ENCODE measurements at regions not wholly inside any gene's neighbourhood (a gene's known extent, or its start where the extent isn't known, plus 50 kb on each side); places are given as distances from the start of the nearest gene placed in this dataset.
A peak's percentile ranks its signal among the peaks of the same experiment; 100 is the strongest.

DNA sequence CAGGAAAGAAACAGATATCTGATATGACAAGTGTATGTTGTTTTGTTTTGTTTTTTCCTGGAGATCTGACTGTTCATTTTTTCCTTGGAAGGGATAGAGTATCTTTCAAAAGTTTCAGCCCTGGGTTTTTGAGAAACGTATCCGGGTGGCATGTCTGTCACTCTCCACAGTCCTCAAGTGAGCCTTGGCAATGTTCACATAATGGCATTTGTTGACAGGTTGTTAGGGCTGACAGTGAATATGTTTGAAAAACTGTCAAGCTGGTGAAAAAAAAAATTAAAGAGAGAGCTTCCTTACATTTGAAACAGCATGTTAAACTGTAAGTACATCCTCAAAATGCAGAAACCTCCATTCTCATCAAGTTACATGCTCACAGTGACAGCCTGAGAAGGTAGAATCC lies 113.0 kb upstream of the DYNLRB2 start:
- no peak for DNase-seq (ENCODE audit: low read depth in 3 of 3, low spot score in 2 of 3)

DNA sequence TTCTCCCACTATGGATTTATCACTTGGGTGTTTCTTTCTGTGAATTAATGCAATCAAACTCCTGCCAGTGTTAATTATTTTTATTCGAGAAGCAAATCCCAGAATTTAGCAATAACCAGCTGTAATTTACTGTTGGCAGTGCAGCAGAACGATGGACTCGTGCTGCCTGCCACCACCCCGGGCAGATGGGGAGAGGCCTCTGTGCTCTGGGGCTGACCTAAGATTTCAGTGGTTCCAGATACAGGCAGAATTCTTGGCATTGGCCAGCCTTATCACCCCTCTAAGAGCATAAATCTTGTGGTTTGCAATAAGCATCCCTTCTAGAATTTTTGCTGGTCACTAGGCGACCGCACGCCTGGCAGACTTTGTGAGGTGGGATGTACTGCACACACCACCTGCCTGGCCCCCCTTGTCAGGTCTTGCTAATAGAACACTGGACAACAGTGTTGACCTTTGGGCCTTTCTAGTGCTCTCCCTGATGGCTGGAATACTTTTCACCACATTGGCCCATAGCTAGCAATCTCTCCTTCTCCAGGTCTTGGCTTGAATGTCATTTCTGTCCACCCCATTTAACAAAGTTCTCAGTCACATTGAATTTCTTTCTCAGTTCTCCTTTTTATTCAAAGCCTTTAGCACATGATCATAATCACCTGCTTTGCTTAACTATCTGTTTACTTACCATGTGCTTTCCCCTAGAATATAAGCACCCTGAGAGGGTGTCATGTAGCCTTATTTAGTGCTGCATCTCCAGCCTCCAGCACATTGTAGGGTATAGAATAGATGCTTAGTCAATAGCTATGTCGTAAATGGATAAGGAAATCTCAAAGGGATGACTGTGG lies 122.1 kb upstream of the DYNLRB2 start:
- DNase-seq (ENCODE audit: low read depth in 3 of 3, low spot score in 2 of 3) = no peak

DNA sequence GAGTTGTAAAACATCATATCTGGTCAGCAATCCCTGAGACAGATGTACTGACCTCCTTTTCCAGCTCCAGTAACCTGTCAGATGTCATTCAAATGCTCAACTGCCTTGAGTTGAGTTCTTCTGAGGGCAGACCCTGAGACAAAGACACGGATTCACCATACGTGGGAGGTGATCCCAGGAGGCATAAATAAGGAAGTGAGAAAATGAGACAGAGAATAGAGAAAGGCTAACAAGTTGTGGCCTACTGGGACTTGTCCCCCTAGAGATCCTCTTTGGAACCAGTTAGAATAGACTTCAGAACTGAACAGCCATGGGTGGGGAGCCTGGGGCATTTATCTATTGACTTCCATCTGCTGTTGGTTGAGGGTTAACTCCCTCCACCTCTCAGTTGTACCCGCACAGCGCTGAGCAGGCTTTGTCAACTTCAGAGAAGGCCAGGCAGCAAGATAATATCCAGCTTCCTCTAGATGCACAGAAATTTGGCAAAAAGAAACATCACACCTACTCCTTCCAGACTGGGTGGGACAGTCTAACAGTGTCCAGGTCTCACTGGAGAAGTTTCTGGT lies 123.0 kb upstream of the DYNLRB2 start:
- no peak for DNase-seq (ENCODE audit: low read depth in 3 of 3, low spot score in 2 of 3)

DNA sequence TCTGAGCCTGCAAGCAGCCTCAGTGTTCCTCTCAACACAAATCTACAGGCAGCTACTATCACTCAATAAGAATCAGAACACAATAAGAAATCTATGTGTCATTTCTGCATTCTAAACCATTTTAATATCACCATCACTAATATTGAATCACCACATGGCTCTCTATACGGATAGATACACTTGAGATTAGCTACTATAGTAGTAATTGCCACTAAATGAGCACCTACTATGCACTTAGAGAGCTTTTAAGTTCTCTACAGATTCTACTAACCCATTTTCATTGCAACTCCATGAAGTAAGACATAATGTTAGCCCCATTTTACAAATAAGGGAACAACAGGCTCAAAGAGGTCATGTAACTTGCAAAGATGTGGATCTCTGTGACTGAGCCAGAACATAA lies 132.8 kb upstream of the DYNLRB2 start:
- DNase-seq (ENCODE audit: low read depth in 3 of 3, low spot score in 2 of 3) = no peak

DNA sequence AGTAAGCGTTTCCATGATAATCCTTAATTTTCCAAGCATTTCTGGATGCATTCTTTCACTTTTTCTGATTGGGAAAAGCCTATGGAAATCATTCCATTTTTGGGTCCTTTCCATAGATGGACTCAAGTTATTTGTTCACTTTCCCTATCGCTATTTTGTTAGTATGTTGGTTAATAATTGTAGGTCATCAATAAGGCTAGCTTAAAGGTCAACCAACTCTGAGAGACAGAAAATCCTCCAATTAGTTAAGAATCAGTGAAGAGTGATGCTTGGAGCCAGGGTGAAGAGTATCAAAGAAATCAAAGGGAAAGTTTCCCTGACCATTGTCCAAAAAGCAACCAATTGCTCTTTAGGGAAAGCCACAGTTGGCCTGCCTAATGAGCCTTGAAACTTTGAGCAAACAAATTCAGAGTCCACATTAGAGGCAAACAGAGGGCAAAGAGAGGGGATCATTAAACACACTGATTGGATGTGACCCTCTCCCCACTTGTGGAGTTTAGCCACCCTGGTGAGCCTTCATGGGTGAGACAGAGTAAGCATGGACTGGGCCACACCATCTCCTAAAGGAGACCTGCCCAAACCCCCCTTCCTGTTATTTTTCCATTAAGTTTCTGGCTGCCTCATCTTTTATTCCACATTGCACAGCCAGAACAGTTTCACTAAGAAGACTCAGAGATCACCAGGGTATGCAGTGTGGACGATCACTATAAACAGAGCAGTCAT lies 133.4 kb upstream of the DYNLRB2 start:
- peak; percentile 41 to 63 (median 53) for DNase-seq (ENCODE audit: low read depth in 3 of 3, low spot score in 2 of 3)

DNA sequence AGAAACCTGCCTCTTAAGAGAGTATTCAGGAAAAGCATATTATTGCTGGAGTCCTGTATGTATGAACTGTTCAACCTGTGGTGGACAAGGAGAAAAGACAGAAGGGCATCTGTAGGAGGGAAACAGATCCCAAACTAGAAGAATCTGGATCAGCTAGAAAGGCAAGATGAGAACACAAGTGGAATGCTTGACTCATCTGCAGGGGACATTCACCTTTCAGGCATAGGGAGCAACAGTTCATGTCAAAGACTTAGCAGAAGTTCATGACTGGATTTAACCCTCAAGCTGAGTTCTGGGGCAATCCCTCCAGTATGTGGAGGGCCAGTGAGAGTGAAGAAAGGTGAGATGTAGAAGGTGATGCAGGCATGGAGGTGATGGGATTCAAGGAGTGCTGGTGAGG lies 135.9 kb upstream of the DYNLRB2 start:
- no peak for DNase-seq (ENCODE audit: low read depth in 3 of 3, low spot score in 2 of 3)

DNA sequence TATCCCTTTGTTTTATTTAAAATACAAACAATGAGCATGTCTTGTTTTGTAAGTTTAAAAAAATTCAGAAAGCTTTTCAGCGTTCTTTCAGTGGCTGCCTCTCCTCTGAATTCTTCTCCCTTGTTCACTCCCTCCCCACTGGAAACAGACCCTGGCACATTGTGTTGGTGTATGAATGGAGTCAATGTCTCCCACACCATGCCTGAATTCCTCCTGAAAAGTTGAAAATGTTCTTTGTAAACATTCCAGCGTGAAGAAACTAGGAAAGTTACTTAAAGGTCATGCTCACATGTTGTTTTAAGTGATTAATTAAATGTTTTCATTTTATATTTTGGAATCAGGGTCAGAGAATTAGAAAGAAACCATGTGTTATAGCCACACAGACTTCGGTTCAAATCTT lies 136.9 kb upstream of the DYNLRB2 start:
- DNase-seq (ENCODE audit: low read depth in 3 of 3, low spot score in 2 of 3) = peak in 1 of 3 donors; percentile 23

DNA sequence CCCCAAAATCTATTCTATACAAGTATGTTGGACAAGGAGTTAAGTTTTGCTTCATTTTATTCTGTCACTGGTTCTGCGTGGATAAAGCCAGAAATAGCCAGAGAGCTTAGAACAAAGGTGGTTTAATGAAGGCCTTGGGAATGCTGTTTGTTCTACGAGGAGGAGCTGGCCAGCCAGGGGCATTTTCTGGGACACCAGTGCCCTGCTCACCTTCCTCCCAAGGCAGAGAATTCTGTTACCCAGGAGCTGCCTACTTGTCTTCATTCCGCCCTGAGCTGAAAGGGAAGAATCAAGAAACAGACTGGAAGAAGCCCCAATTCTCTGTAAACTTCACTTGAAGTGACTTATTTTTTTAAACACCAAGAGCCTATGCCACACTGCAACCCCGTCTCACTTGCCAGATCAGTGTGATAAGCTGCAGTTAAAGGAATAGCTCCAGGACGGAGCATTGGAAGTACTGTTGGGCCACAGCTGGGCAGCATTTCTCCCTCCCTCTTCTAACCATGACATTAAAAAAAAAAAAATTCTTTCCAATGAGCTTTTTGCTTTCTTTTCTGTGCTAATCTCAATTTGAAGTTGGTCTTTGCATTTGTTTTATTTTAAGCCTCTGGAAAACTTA lies 149.8 kb upstream of the DYNLRB2 start:
- DNase-seq (ENCODE audit: low read depth in 3 of 3, low spot score in 2 of 3) = no peak

DNA sequence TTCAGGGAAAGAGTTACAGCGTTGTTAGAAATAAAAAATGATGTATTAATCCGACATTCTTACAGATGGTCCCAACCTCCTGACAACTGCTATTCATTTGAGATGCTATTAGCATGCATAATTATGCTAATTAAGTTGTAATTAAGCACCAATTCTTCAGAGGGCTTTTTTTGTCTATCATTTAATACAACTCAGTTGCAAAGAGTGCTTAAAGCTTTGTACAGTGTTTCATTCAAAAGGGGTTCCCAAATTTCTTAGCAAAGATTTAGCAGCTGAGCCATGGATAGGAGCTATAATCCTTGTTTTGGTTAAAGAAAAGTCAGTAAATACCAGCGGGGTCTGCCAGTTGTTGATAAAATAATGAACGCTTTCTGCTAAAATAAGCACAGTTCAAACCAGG lies 150.7 kb upstream of the DYNLRB2 start:
- no peak for DNase-seq (ENCODE audit: low read depth in 3 of 3, low spot score in 2 of 3)

DNA sequence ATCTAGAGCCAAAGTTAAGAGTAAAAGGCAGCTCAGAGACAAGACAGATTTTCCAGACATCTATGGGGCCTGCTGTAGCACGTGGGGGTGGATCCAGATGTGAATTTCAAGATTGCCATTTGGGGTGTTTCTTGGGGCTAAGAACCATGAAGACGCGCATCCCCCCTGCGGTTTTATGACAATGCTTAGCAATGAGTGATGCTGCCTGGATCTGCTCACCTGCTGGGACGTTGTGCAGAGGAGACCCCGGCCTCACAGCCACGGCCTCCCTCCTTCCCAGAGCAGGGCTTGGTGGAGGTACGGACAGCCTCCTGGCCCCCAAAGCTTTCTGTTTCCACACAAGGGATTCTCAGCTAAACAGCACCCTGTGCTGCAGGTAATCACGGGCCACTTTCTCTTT lies 151.5 kb upstream of the DYNLRB2 start:
- DNase-seq (ENCODE audit: low read depth in 3 of 3, low spot score in 2 of 3) = no peak

DNA sequence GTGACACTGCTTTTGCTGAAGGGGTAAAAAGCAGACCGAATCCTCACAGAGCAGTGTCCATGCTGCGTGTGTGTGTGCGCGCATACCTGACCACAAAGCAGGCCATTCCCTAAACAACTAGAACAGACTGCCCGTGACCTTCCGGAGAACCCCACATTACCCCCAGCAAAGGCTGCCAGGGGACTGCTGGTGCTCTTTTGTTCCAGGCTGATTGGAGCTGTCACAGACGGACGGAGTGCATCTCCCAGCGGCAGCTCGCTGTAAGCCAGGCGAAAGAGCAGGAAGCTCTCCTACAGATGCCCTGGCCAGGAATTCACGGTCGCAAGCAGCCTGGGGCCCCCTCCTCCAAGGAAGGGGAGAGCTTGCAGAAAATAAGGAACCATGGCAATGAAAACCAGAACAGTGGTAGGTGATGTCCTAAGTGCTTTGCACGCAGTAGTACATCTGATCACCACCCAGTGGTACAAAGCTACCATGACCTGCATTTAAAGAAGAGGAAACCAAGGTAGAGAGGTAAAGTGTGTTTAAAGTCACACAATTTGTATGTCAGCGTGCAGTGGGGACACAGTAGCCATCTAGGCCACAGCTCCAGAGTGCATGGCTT lies 153.4 kb upstream of the DYNLRB2 start:
- no peak for DNase-seq (ENCODE audit: low read depth in 3 of 3, low spot score in 2 of 3)

DNA sequence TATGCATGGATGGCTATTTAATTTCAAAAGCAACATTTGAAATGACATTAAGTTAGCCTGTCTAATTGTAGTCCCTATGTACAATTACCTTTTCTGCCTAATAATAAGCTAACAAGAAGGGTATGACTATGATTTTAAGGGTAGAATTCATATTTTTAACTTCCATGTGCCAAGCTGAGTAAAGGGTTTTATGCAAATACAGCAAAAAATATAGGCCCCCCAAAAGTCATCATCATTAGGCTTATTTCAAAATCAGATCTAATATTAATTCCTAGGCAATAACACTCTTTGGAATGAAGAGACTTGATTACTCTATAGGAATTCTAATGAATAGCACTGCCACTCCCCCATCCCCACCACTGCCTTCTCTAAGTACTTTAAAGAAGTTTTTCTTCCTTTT lies 155.9 kb upstream of the DYNLRB2 start:
- no peak for DNase-seq (ENCODE audit: low read depth in 3 of 3, low spot score in 2 of 3)

DNA sequence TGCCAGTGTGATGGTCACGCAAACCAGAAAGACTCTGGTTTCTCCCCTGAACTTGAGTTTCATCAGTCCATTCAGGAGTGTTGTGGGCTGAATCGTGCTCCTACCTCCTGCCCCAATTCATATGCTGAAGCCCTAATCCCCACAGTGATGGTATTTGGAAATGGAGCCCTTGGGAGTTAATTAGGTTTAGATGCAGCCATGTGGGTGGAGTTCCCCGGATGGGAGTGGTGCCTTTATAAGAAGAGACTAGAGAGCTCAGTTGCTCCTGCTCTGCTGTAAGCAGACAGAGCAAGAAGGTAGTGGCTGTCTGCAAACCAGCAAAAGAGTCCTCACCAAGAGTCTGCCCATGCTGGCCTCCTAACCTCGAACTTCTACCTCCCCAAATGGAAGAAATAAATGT lies 160.3 kb upstream of the DYNLRB2 start:
- DNase-seq (ENCODE audit: low read depth in 3 of 3, low spot score in 2 of 3) = no peak

DNA sequence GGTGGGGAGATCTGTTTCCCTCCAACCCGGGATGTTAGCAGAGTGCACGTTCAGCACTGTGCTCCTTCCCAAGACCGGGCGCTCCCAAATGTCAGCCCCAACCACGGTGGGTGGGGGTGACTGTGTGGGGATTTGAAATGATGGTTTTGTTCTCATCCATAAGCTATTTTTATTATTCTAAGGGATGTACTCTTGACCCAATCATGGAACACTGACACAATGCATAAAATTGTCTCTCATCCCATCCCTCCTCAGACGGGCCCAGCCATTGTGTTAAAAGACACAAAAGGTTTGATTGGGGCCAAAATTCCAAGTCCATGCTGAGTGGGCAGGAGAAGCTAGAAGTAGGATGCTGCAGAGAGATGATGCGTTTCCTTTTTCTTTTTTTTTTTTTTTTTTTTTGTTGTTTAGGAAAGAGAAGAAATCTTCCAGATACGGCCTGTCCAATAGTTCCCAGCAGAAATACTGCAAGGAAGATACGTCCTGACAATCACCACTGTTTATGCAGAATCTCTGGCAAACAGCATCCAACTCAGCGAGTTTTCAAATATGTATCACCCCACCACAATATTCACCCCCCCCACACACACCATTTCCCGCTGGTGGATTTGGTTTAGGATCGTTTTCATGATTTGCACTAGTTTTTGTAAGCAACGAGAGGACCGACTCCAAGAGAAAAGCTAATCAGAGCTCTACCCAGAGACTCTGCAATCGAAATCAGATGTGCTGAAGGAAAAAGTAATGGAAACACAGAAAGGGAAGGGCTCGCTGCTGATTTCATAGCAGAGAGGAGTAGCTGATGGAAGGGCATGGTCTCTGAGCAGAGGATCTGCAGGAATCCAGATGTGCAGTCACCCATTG lies 163.5 kb upstream of the DYNLRB2 start:
- DNase-seq (ENCODE audit: low read depth in 3 of 3, low spot score in 2 of 3) = no peak

DNA sequence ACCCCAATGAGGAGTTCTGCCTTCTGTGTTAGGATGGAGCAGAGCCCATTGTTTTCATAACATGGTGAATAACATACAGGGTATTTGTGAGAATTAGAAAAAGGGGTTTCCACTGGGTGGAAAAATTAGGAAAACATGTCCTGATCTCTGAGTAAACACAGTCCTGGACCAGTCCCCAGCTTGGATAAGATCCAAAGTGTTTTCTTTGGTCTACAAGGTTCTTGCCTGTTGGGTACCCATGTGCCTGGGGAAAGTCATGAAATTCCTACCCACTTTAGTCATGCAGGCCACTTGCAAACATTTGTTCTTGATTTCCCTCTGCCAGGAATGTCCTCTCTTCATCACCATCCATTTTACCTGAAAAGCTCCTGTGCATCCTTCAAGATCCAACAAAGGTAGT lies 164.8 kb upstream of the DYNLRB2 start:
- DNase-seq (ENCODE audit: low read depth in 3 of 3, low spot score in 2 of 3) = no peak

DNA sequence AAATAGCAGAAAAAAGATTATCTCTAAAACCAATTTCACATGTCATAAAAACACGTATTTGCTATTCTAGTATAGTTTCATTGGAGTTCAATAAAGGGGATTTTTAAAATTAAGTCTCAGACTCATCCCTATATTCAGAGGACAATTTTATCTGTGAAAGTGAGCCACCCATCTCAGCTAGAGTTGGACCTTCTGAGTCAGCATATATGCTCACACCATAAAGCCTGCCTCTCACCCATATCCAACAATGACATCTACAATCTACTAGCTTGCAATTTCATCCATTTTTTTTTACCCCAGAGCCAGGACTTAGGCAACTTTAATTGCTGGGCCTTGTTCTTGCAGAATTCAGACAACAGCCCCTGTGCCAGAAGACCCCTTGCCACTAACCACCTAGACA lies 165.3 kb upstream of the DYNLRB2 start:
- DNase-seq (ENCODE audit: low read depth in 3 of 3, low spot score in 2 of 3) = no peak

DNA sequence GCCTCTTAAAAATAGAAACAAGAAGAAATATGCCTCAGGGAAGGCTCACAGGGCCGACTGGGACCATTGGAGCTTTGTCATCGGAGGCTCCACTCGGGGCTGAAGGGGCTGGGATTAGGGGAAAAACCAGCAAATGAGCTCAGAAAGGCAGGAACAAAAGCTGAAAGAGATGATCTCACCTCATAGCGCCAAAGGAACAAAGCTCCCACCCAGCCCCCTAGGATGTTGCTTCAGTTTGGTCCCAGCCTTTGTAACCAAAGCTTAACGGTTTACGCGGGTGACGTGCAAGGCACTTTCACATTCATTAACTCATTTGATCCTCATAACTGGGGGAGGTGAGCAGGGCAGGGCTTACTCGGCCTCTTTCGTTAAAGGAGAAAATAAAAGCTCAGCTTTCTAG lies 168.5 kb upstream of the DYNLRB2 start:
- DNase-seq (ENCODE audit: low read depth in 3 of 3, low spot score in 2 of 3) = no peak

DNA sequence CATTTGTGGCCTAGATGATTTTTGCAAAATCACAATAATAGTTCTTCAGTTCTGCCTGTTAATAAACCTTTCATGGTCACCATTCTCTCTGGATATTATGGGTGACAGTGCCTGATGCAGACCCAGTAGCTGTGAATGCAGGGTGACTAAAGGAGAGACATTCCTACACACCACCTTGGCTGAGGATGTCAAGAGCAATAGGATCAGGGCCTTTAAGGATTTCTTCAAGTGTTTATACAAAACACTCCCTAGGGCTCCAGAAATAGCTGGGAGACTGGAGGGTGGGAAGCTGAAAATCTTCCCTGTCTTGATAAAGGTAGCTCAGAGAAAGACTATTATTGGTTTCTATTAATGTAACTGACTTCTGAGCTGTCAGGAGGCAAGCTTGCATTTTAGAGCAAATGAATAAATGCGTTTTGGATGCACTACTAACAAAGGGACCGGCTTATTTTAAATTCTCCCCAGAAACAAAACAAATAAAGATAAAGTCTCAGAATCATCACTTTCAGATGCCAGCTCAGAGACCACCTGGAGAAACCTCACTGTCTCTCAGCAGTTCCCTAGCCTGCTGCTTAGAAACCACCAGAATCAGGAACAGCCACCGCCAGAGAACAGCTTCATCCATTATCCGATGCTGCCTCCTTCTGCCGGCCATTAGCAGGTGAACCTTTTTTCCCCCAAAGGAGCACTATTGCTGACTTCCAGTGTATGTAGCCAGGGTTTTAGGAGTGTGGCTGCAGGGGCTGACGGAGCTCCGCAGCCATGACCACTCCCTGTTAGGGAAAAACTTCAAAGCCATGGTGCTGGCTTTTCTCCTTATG lies 171.4 kb upstream of the DYNLRB2 start:
- DNase-seq (ENCODE audit: low read depth in 3 of 3, low spot score in 2 of 3) = peak in 1 of 3 donors; percentile 39

DNA sequence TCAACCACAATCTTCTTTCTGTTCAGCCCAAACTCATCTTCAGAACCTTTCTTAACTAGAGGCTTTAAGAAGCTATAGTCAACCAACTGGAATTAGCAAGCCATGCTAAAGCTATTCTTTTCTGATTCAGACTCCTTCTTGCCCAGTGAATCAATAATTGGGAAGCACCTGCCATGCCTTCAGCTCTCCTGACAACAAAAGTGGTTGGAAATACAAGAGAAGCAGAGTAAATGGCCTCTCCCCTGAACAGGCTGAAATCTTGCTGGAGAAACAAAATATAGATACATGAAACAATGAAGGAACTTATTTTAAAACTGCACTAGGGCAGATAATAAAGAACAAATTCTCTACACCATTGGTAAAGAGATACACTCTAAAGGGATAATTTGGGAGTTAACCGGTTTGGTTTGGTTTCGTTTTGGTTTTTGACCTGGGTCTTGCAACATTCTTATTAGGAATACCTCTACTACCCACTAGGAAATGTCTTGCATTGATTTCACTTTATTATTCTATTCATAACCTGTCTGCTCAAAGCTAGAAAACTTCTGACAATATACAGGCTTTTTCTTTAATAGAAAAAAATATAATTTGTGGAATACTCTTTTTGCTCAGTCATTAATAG lies 173.6 kb upstream of the DYNLRB2 start:
- no peak for DNase-seq (ENCODE audit: low read depth in 3 of 3, low spot score in 2 of 3)

All from right renal cortex interstitium (tissue), 3 donors.